ENCODE measurements at regions not wholly inside any gene's neighbourhood (a gene's known extent, or its start where the extent isn't known, plus 50 kb on each side); places are given as distances from the start of the nearest gene placed in this dataset.

GRCh38 chr2:106280722-106281446 lies 86.8 kb upstream of the UXS1 start:
- no peak overlapping the region for H3K4me3 ChIP-seq (ENCODE audit: low read depth, low read length)
- no peak for DNase-seq (ENCODE audit: low read depth)
- no peak for TF ChIP-seq CTCF (conservative IDR thresholded peaks at IDR 0.05; ENCODE audit: low read depth, low read length)

GRCh38 chr2:106280224-106280623 lies 86.1 kb upstream of the UXS1 start:
- no peak overlapping the region for H3K4me3 ChIP-seq (ENCODE audit: low read depth, low read length)
- no peak for DNase-seq (ENCODE audit: low read depth)
- no peak for TF ChIP-seq CTCF (conservative IDR thresholded peaks at IDR 0.05; ENCODE audit: low read depth, low read length)

- H3K4me3 ChIP-seq (ENCODE audit: low read depth, low read length), result no peak overlapping the region
- TF ChIP-seq CTCF (conservative IDR thresholded peaks at IDR 0.05; ENCODE audit: low read depth, low read length), result no peak
- DNase-seq (ENCODE audit: low read depth), result no peak
These were observed 84.2 kb upstream of the UXS1 start for GRCh38 chr2:106278112-106278876.

GRCh38 chr2:106277426-106277825 lies 83.3 kb upstream of the UXS1 start:
- H3K4me3 ChIP-seq (ENCODE audit: low read depth, low read length), result no peak overlapping the region
- DNase-seq (ENCODE audit: low read depth), result no peak
- no peak for TF ChIP-seq CTCF (conservative IDR thresholded peaks at IDR 0.05; ENCODE audit: low read depth, low read length)

- no peak for TF ChIP-seq CTCF (conservative IDR thresholded peaks at IDR 0.05; ENCODE audit: low read depth, low read length)
These were observed 81.9 kb upstream of the UXS1 start for GRCh38 chr2:106275971-106276370.

GRCh38 chr2:106274668-106275067 lies 80.6 kb upstream of the UXS1 start:
- H3K4me3 ChIP-seq (ENCODE audit: low read depth, low read length), result no peak overlapping the region
- no peak for DNase-seq (ENCODE audit: low read depth)
- TF ChIP-seq CTCF (conservative IDR thresholded peaks at IDR 0.05; ENCODE audit: low read depth, low read length), result no peak

More at GRCh38 chr2:106275971-106276370, 81.9 kb upstream of the UXS1 start:
- no peak overlapping the region for H3K4me3 ChIP-seq (ENCODE audit: low read depth, low read length)
- no peak for DNase-seq (ENCODE audit: low read depth)
